H1 (cell line): ENCODE measurements at regions not wholly inside any gene's neighbourhood (a gene's known extent, or its start where the extent isn't known, plus 50 kb on each side); places are given as distances from the start of the nearest gene placed in this dataset.

Experiments
- CTCF ChIA-PET: fragments of 300-600 bp; sonication (Branson Sonifier 250); formaldehyde crosslinking; loops from one replicate; lab custom pipeline; 2021; ENCODE audit not compliant: partially characterized antibody; lab: Charles Lee
- POLR2A ChIA-PET: fragments of 300-600 bp; sonication (Branson Sonifier 250); formaldehyde crosslinking; loops from one replicate; lab custom pipeline; 2021; ENCODE audit warnings: inconsistent platforms; ENCODE audit not compliant: partially characterized antibody; lab: Charles Lee
- DNase-seq, 2 experiments: peaks; one replicate each; pipeline versions ENCODE4 v3.0.0 to v3.0.0-alpha.2; 2010 to 2022; ENCODE audit warnings: low spot score in 2 of 2, low read depth in 1 of 2, mixed read lengths in 1 of 2
- FAIRE-seq: peaks from 2 replicates; lab custom pipeline; 2011; peaks lifted over from hg19 to GRCh38; lab: Jason Lieb, UNC
- H2AFZ ChIP-seq: 2 replicates; pipeline ENCODE4 v1.8.1; 2012; ENCODE audit warnings: low read length, inconsistent platforms
- H2AK5ac ChIP-seq: 2 replicates; pipeline ENCODE4 v1.6.1; 2013; ENCODE audit warnings: low read depth, low read length
- H2BK120ac ChIP-seq: replicated peaks from 2 replicates; pipeline ENCODE3; 2013; ENCODE audit warnings: low read depth, low read length, inconsistent platforms
- H2BK12ac ChIP-seq: 2 replicates; pipeline ENCODE4 v1.6.1; 2013; ENCODE audit warnings: low read depth, low read length
- H2BK15ac ChIP-seq: 2 replicates; pipeline ENCODE4 v1.6.1; 2013; ENCODE audit warnings: low read length
- H2BK20ac ChIP-seq: 2 replicates; pipeline ENCODE4 v1.6.1; 2013; ENCODE audit warnings: low read length
- H2BK5ac ChIP-seq: 2 replicates; pipeline ENCODE4 v1.6.1; 2013; ENCODE audit warnings: low read depth, low read length
- H3K14ac ChIP-seq: 2 replicates; pipeline ENCODE4 v1.6.1; 2013; ENCODE audit warnings: inconsistent platforms; ENCODE audit not compliant: insufficient read length
- H3K18ac ChIP-seq: 2 replicates; pipeline ENCODE4 v1.6.1; 2013; ENCODE audit warnings: low read length; ENCODE audit errors: extremely low read depth
- H3K23ac ChIP-seq: 2 replicates; pipeline ENCODE4 v1.6.1; 2013; ENCODE audit warnings: inconsistent platforms; ENCODE audit not compliant: insufficient read length
- H3K23me2 ChIP-seq: 2 replicates; pipeline ENCODE4 v1.6.1; 2013; ENCODE audit warnings: low read depth, low read length
- H3K27ac ChIP-seq: 2 replicates; pipeline ENCODE4 v1.6.1; 2011; ENCODE audit warnings: low read depth, low read length, inconsistent platforms
- H3K27me3 ChIP-seq, 4 experiments: replicated peaks in 1 of 4; 1 replicate in 1 of 4; 2 replicates in 3 of 4; pipeline versions ENCODE4 v1.6.1 to v1.8.1; 2011 to 2013; ENCODE audit warnings: low read length in 3 of 4, mild to moderate bottlenecking in 3 of 4, inconsistent platforms in 2 of 4, mixed read lengths in 2 of 4, moderate library complexity in 1 of 4; ENCODE audit not compliant: control insufficient read depth in 3 of 4, insufficient read depth in 3 of 4; ENCODE audit errors: extremely low read depth in 1 of 4
- H3K36me3 ChIP-seq, 4 experiments: 2 replicates each; pipeline versions ENCODE4 v1.6.1 to v1.8.1; 2011 to 2013; ENCODE audit warnings: mild to moderate bottlenecking in 4 of 4, low read length in 3 of 4, moderate library complexity in 2 of 4, control low read depth in 1 of 4, inconsistent platforms in 1 of 4; ENCODE audit not compliant: insufficient read depth in 4 of 4, control insufficient read depth in 2 of 4
- H3K4ac ChIP-seq: replicated peaks from 2 replicates; pipeline ENCODE3; 2013; ENCODE audit warnings: low read length, low read depth, mixed read lengths, inconsistent platforms; ENCODE audit not compliant: insufficient read length
- H3K4me1 ChIP-seq, 4 experiments: replicated peaks in 1 of 4; 1 replicate in 1 of 4; 2 replicates in 3 of 4; pipeline versions ENCODE4 v1.6.1 to v1.8.1; 2011 to 2013; ENCODE audit warnings: low read length in 3 of 4, inconsistent platforms in 2 of 4, mixed read lengths in 1 of 4; ENCODE audit not compliant: insufficient read depth in 4 of 4, control insufficient read depth in 3 of 4
- H3K4me2 ChIP-seq, 2 experiments: 2 replicates each; pipeline versions ENCODE4 v1.6.1 to v1.8.1; 2011 to 2013; ENCODE audit warnings: low read depth in 2 of 2, low read length in 2 of 2, control low read depth in 1 of 2, inconsistent platforms in 1 of 2, mild to moderate bottlenecking in 1 of 2; ENCODE audit not compliant: insufficient read depth in 1 of 2
- H3K4me3 ChIP-seq, 4 experiments: fragments of 200-600, 300-600 bp in 1 of 4; sonication (generic), shearing (Covaris generic), sonication (Bioruptor Twin) in 1 of 4; 2 replicates each; pipeline versions ENCODE4 v1.5.1 to v1.8.1; 2011 to 2016; ENCODE audit warnings: low read length in 4 of 4, low read depth in 3 of 4, control low read depth in 2 of 4, inconsistent platforms in 2 of 4, mild to moderate bottlenecking in 2 of 4, mixed read lengths in 1 of 4, moderate library complexity in 1 of 4; ENCODE audit not compliant: insufficient read depth in 2 of 4; ENCODE audit errors: extremely low read depth in 1 of 4
- H3K56ac ChIP-seq: replicated peaks from 2 replicates; pipeline ENCODE3; 2013; ENCODE audit warnings: low read depth, mild to moderate bottlenecking, mixed read lengths, low read length, inconsistent platforms; ENCODE audit not compliant: insufficient read length
- H3K79me1 ChIP-seq: 2 replicates; pipeline ENCODE4 v1.6.1; 2013; ENCODE audit warnings: low read depth, low read length, control low read depth
- H3K79me2 ChIP-seq, 2 experiments: 2 replicates each; pipeline versions ENCODE4 v1.6.1 to v1.8.1; 2012 to 2013; ENCODE audit warnings: low read length in 2 of 2, mild to moderate bottlenecking in 2 of 2, inconsistent platforms in 1 of 2; ENCODE audit not compliant: insufficient read depth in 2 of 2, control insufficient read depth in 1 of 2
- H3K9ac ChIP-seq, 4 experiments: replicated peaks in 1 of 4; 1 replicate in 1 of 4; 2 replicates in 3 of 4; pipeline versions ENCODE4 v1.6.1 to v1.8.1; 2011 to 2013; ENCODE audit warnings: low read depth in 3 of 4, low read length in 3 of 4, control low read depth in 2 of 4, mild to moderate bottlenecking in 2 of 4, moderate library complexity in 2 of 4, inconsistent platforms in 1 of 4; ENCODE audit errors: extremely low read depth in 1 of 4
- H3K9me3 ChIP-seq, 2 experiments: 2 replicates each; pipeline versions ENCODE4 v1.6.1 to v1.8.1; 2012 to 2013; ENCODE audit warnings: mild to moderate bottlenecking in 2 of 2, moderate library complexity in 2 of 2, control low read depth in 1 of 2, inconsistent platforms in 1 of 2, low read depth in 1 of 2, low read length in 1 of 2, mixed read lengths in 1 of 2; ENCODE audit not compliant: insufficient read depth in 2 of 2
- H4K20me1 ChIP-seq, 2 experiments: replicated peaks in 1 of 2; 2 replicates each; pipeline versions ENCODE3 to v1.8.1; 2011 to 2013; ENCODE audit warnings: inconsistent platforms in 2 of 2, low read length in 2 of 2, mild to moderate bottlenecking in 1 of 2; ENCODE audit not compliant: insufficient read depth in 2 of 2, control insufficient read depth in 1 of 2
- H4K5ac ChIP-seq: 2 replicates; pipeline ENCODE4 v1.6.1; 2013; ENCODE audit warnings: low read length, low read depth, mixed read lengths, inconsistent platforms; ENCODE audit not compliant: insufficient read length
- H4K8ac ChIP-seq: 2 replicates; pipeline ENCODE4 v1.8.0; 2013; ENCODE audit warnings: mild to moderate bottlenecking, moderate library complexity, low read length, inconsistent platforms; ENCODE audit not compliant: insufficient read depth; ENCODE audit errors: extremely low read depth
- H4K91ac ChIP-seq: replicated peaks from 2 replicates; pipeline ENCODE3; 2013; ENCODE audit warnings: low read length, mixed read lengths, inconsistent platforms; ENCODE audit not compliant: insufficient read length
- ATF2 ChIP-seq: IDR thresholded peaks from 2 replicates; pipeline ENCODE4 v1.6.1; 2012; ENCODE audit warnings: low read length, inconsistent platforms
- HDAC6 ChIP-seq: IDR thresholded peaks from one replicate; pipeline ENCODE4 v1.7.1; 2012; ENCODE audit warnings: low read depth, mild to moderate bottlenecking, inconsistent platforms, low read length, moderate library complexity
- KDM1A ChIP-seq: fragments of 200-600, 300-600 bp; sonication (generic); IDR thresholded peaks from 2 replicates; pipeline ENCODE4 v1.7.1; 2016; ENCODE audit warnings: mild to moderate bottlenecking, low read length, borderline replicate concordance
- POLR2A ChIP-seq, 2 experiments: IDR thresholded peaks; 1 replicate in 1 of 2; 2 replicates in 1 of 2; pipeline ENCODE4 v1.6.1; 2011; ENCODE audit warnings: low read depth in 2 of 2, low read length in 2 of 2, mild to moderate bottlenecking in 2 of 2; ENCODE audit errors: control extremely low read depth in 1 of 2
- POLR2AphosphoS5 ChIP-seq: IDR thresholded peaks from 2 replicates; pipeline ENCODE4 v1.6.1; 2011; ENCODE audit warnings: low read depth, low read length
- SIX5 ChIP-seq: IDR thresholded peaks from 2 replicates; pipeline ENCODE4 v1.6.1; 2011; ENCODE audit warnings: mild to moderate bottlenecking, low read depth, low read length
- SRF ChIP-seq: IDR thresholded peaks from 2 replicates; pipeline ENCODE4 v1.6.1; 2011; ENCODE audit warnings: mild to moderate bottlenecking, low read depth, low read length, moderate library complexity
- YY1 ChIP-seq: IDR thresholded peaks from 2 replicates; pipeline ENCODE4 v1.6.1; 2011; ENCODE audit warnings: low read depth, mild to moderate bottlenecking, low read length
- ZNF274 ChIP-seq: IDR thresholded peaks from 2 replicates; pipeline ENCODE4 v1.7.0; 2012; ENCODE audit warnings: low read length, borderline replicate concordance; ENCODE audit errors: extremely low read depth
- WGBS, 2 experiments: shearing (Covaris generic) in 1 of 2; methylation state at CpG; one replicate each; pipeline versions ENCODE4 v1.1.6 to v1.1.7; 2013 to 2015; ENCODE audit warnings: low lambda C conversion rate in 2 of 2, mixed read lengths in 2 of 2, inconsistent platforms in 1 of 2, low coverage in 1 of 2, missing lambda C conversion rate in 1 of 2; ENCODE audit not compliant: insufficient replicate concordance in 2 of 2, insufficient coverage in 1 of 2, insufficient read length in 1 of 2; ENCODE audit errors: extremely low coverage in 1 of 2, missing lambda C conversion rate in 1 of 2; 5-methylcytosine and 5-hydroxymethylcytosine counted together

GRCh38 chr6:167588181-167588919 is 238.4 kb upstream of the AFDN start:
- no peak overlapping the region for H2BK5ac ChIP-seq
- peaks cover 0 to 8% of the 10 kb centered on the region in 2 experiments for H4K20me1 ChIP-seq
- no peak overlapping the region for H3K14ac ChIP-seq
- H4K8ac ChIP-seq, result no peak overlapping the region
- H2BK15ac ChIP-seq, result 0 out of 2 replicates have a peak overlapping the region, but pooled peaks have one; percentile 23
- no peak overlapping the region for H3K18ac ChIP-seq
- H3K4ac ChIP-seq, result no peak overlapping the region
- no peak overlapping the region for H3K27ac ChIP-seq
- ChIA-PET POLR2A (interaction anchor here (1.0 kb wide), 1 partner anchor 55 kb away, joined by 3 read pairs; no protein-coding TSS in a partner anchor), CTCF (interaction anchor here (1.2 to 1.5 kb wide), 2 partner anchors 10 to 54 kb away, joined by 3 to 5 read pairs; no protein-coding TSS in a partner anchor)
- no peak overlapping the region for H3K9ac ChIP-seq
- no peaks in the 10 kb centered on the region for H3K36me3 ChIP-seq
- no peak overlapping the region for H2BK12ac ChIP-seq
- H3K27me3 ChIP-seq, result no peaks in the 10 kb centered on the region
- peak overlapping the region; percentile 35 for H4K91ac ChIP-seq
- H3K56ac ChIP-seq, result no peak overlapping the region
- H2BK120ac ChIP-seq, result no peak overlapping the region
- WGBS, 2 experiments, result 90% methylated on average over 18 of the region's 20 CpGs; no CpG with 5 or more reads in 1 of the 2 experiments
- no peak overlapping the region for H2AK5ac ChIP-seq
- no peak overlapping the region for H3K23ac ChIP-seq
- no peak overlapping the region for H3K4me3 ChIP-seq
- H3K4me1 ChIP-seq, result no peaks in the 10 kb centered on the region
- FAIRE-seq, result no peak
- no peak for DNase-seq
- peaks cover 13% of the 10 kb centered on the region; the same call in 1 of the 2 replicates for H3K23me2 ChIP-seq
- TF ChIP-seq SRF, result no peak
- TF ChIP-seq YY1, result no peak
- no peak for TF ChIP-seq ATF2
- TF ChIP-seq POLR2A (IDR thresholded peaks at IDR 0.05; ENCODE audit: control extremely low read depth in 1 of 2, low read depth in 2 of 2, low read length in 2 of 2), result no peak
- no peak for TF ChIP-seq ZNF274
- TF ChIP-seq HDAC6, result no peak
- TF ChIP-seq KDM1A, result no peak
- TF ChIP-seq POLR2AphosphoS5, result no peak
- no peak for TF ChIP-seq SIX5
- no peak overlapping the region for H3K4me2 ChIP-seq
- H3K79me1 ChIP-seq, result no peaks in the 10 kb centered on the region
- H3K79me2 ChIP-seq, result no peaks in the 10 kb centered on the region
- no peaks in the 10 kb centered on the region; a peak in 1 of 4 replicates for H3K9me3 ChIP-seq
- no peak overlapping the region for H4K5ac ChIP-seq
- H2AFZ ChIP-seq, result no peak overlapping the region
- H2BK20ac ChIP-seq, result no peak overlapping the region
